ENCODE measurements at regions not wholly inside any gene's neighbourhood (a gene's known extent, or its start where the extent isn't known, plus 50 kb on each side); places are given as distances from the start of the nearest gene placed in this dataset.
"Not testable (repeated sequence)": the region's sequence is repeated elsewhere in the genome, so short reads cannot be mapped to it uniquely, and the experiment has no call there.

GRCh38 chr3:115204475-115204874 is 57.4 kb upstream of the ZBTB20 start:
- DNase-seq, result no peak

GRCh38 chr3:115208066-115208750 is 61.1 kb upstream of the ZBTB20 start:
- DNase-seq, result no peak

GRCh38 chr3:115211810-115212492 is 64.9 kb upstream of the ZBTB20 start:
- DNase-seq, result no peak

GRCh38 chr3:115212615-115213014 is 65.5 kb upstream of the ZBTB20 start:
- DNase-seq, result no peak

GRCh38 chr3:115213052-115213451 is 66.0 kb upstream of the ZBTB20 start:
- DNase-seq, result not testable (repeated sequence)

GRCh38 chr3:115217292-115217677 is 70.2 kb upstream of the ZBTB20 start:
- DNase-seq, result no peak

GRCh38 chr3:115217678-115218451 is 70.8 kb upstream of the ZBTB20 start:
- DNase-seq, result peak; percentile 82

- DNase-seq, result no peak
These were observed 71.8 kb upstream of the ZBTB20 start for GRCh38 chr3:115218859-115219258.

GRCh38 chr3:115224687-115225086 is 77.6 kb upstream of the ZBTB20 start:
- no peak for DNase-seq

- DNase-seq, result peak; percentile 31
These were observed 79.9 kb upstream of the ZBTB20 start for GRCh38 chr3:115226844-115227445.

- DNase-seq, result no peak
These were observed 80.4 kb upstream of the ZBTB20 start for GRCh38 chr3:115227461-115227860.

- DNase-seq, result no peak
These were observed 81.2 kb upstream of the ZBTB20 start for GRCh38 chr3:115228266-115228665.

- DNase-seq, result no peak
These were observed 85.1 kb upstream of the ZBTB20 start for GRCh38 chr3:115232167-115232566.

- DNase-seq, result no peak
These were observed 85.9 kb upstream of the ZBTB20 start for GRCh38 chr3:115233021-115233420.

- DNase-seq, result no peak
These were observed 89.4 kb upstream of the ZBTB20 start for GRCh38 chr3:115236496-115236895.

- no peak for DNase-seq
These were observed 92.6 kb upstream of the ZBTB20 start for GRCh38 chr3:115239717-115240116.

- DNase-seq, result no peak
These were observed 97.3 kb upstream of the ZBTB20 start for GRCh38 chr3:115244350-115244749.

- DNase-seq, result no peak
These were observed 98.3 kb upstream of the ZBTB20 start for GRCh38 chr3:115245438-115245837.

- DNase-seq, result no peak
These were observed 98.8 kb upstream of the ZBTB20 start for GRCh38 chr3:115245899-115246298.

GRCh38 chr3:115246461-115247020 is 99.5 kb upstream of the ZBTB20 start:
- DNase-seq, result no peak

GRCh38 chr3:115248274-115248673 is 101.2 kb upstream of the ZBTB20 start:
- DNase-seq, result no peak

GRCh38 chr3:115251509-115251908 is 104.4 kb upstream of the ZBTB20 start:
- no peak for DNase-seq

- DNase-seq, result no peak
These were observed 105.6 kb upstream of the ZBTB20 start for GRCh38 chr3:115252679-115253078.

Data from DMS79 treated with DMSO at 0.1 percent for 48 hours (cell line).